ENCODE measurements at regions not wholly inside any gene's neighbourhood (a gene's known extent, or its start where the extent isn't known, plus 50 kb on each side); places are given as distances from the start of the nearest gene placed in this dataset.

DNA sequence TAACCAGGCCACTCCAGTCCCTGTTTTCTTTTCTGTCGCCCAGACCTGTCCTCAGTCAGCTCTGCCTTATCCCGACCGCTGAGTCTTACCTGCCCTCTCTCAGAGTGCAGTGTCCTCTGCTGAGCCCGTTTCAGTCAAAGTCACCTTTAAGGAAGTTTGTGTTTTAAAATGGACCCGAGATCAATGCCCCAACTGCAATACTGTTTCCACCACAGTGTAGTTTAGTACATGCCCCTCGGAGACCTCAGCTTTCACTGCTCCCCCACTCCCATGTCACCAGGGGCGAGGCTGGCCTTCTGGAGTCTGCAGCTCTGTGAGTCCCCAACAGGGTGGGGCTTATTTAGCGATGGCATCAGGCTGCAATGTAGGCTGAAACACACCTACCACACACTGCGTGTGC lies 248.4 kb upstream of the TSHZ3 start:
- in situ Hi-C loops (cut with MboI; ENCODE audit: low sequenced_read_pairs) (no loop called here), dilution Hi-C loops (cut with HindIII; ENCODE audit: low sequenced_read_pairs, unreplicated experiment) (no loop called here), intact Hi-C loops (cut with micrococcal nuclease) (no loop called here)
- H3K4me3 ChIP-seq (ENCODE audit: insufficient read depth, low read depth, low read length) = no peak overlapping the region
- no peaks in the 10 kb centered on the region for H3K9me1 ChIP-seq (ENCODE audit: insufficient read depth, low read length)
- no peak overlapping the region for H4K91ac ChIP-seq (ENCODE audit: insufficient read depth, low read depth, low read length)
- H4K5ac ChIP-seq (ENCODE audit: low read depth, low read length) = no peak overlapping the region
- no peak overlapping the region for H2AFZ ChIP-seq (replicated peaks; ENCODE audit: low read length, poor library complexity)
- H2BK15ac ChIP-seq (ENCODE audit: low read depth, low read length) = no peak overlapping the region
- H3K9me3 ChIP-seq (ENCODE audit: control insufficient read depth, insufficient read depth, low read length) = no peaks in the 10 kb centered on the region
- no TSS peak for BruUV-seq (replicated peaks)
- H3K9ac ChIP-seq (ENCODE audit: low read depth, low read length) = no peak overlapping the region
- H3K14ac ChIP-seq (replicated peaks; ENCODE audit: low read depth, low read length) = no peak overlapping the region
- no peak overlapping the region for H3K23ac ChIP-seq (ENCODE audit: low read depth, low read length)
- CTCF ChIA-PET = no interaction called here
- no peaks in the 10 kb centered on the region for H3K4me1 ChIP-seq (ENCODE audit: control insufficient read depth, insufficient read depth, low read length)
- WGBS, 2 experiments (ENCODE audit: extremely low coverage in 2 of 2, insufficient read length in 1 of 2) = no CpG with 5 or more reads among the region's 9 CpGs
- H3K36me3 ChIP-seq (ENCODE audit: control insufficient read depth, insufficient read depth, low read length) = no peaks in the 10 kb centered on the region
- no peak overlapping the region for H3K18ac ChIP-seq (ENCODE audit: low read depth, low read length)
- H2BK5ac ChIP-seq (ENCODE audit: low read depth, low read length, poor library complexity, severe bottlenecking) = no peak overlapping the region
- no peak overlapping the region for H3K27ac ChIP-seq (ENCODE audit: insufficient read depth, low read length)
- H3K79me1 ChIP-seq (ENCODE audit: low read depth in 1 of 2, low read length in 2 of 2) = no peaks in the 10 kb centered on the region
- no peaks in the 10 kb centered on the region for H3K27me3 ChIP-seq (ENCODE audit: control insufficient read depth, insufficient read depth, low read length)
- ATAC-seq (ENCODE audit: low read depth) (no peak), DNase-seq (no peak)
- TF ChIP-seq RFX5 (IDR thresholded peaks at IDR 0.05; ENCODE audit: low read depth, low read length) (no peak), USF2 (IDR thresholded peaks at IDR 0.05; ENCODE audit: low read depth, low read length) (no peak), CHD1 (IDR thresholded peaks at IDR 0.05; ENCODE audit: low read depth, low read length) (no peak), RAD21 (IDR thresholded peaks at IDR 0.05; ENCODE audit: low read length) (no peak), FOS (IDR thresholded peaks at IDR 0.05; ENCODE audit: low read depth, low read length) (no peak)
- H2BK120ac ChIP-seq (ENCODE audit: low read depth, low read length) = no peak overlapping the region
- H2AK5ac ChIP-seq (ENCODE audit: low read depth, low read length) = no peak overlapping the region
- POLR2A ChIA-PET (ENCODE audit: unreplicated experiment) = no interaction called here
- H3K4ac ChIP-seq (ENCODE audit: low read depth, low read length) = no peak overlapping the region
- H3K4me2 ChIP-seq (ENCODE audit: low read depth, low read length) = no peak overlapping the region
- no peaks in the 10 kb centered on the region for H4K20me1 ChIP-seq (ENCODE audit: insufficient read depth, low read length)
- no peak overlapping the region for H3K56ac ChIP-seq (ENCODE audit: extremely low read depth, insufficient read depth, low read length)
- H2AK9ac ChIP-seq (replicated peaks; ENCODE audit: low read depth, low read length, poor library complexity) = no peak overlapping the region
- no peak overlapping the region for H4K8ac ChIP-seq (ENCODE audit: low read depth in 2 of 2, low read length in 2 of 2)
- no peak overlapping the region for H2BK20ac ChIP-seq (ENCODE audit: low read depth, low read length)

Data from IMR-90 (cell line).